ENCODE measurements at regions not wholly inside any gene's neighbourhood (a gene's known extent, or its start where the extent isn't known, plus 50 kb on each side); places are given as distances from the start of the nearest gene placed in this dataset.

DNA sequence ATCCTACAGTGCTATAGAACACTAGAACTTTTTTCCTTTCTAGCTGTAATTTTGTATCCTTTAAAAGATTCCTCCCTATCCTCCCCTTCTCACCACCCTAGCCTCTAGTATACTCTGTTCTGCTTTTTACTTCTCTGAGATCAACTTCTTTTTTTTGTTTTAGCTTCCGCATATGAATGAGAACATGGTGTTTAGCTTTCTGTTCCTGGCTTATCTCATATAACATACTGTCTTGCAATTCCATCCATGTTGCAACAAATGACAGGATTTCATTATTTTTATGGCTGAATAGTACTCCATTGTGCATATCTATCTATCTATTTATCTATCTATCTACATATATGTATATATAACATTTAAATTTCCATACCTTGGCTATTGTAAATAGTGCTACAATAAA lies 126.0 kb upstream of the MAN2A1 start:
- Mint-ChIP-seq H3K27me3 (ENCODE audit: low read depth) (no peaks in the 10 kb centered on the region), H3K4me3 (ENCODE audit: unreplicated experiment) (no peak overlapping the region), H3K9me3 (ENCODE audit: low read depth) (no peaks in the 10 kb centered on the region), H3K36me3 (ENCODE audit: low read depth) (no peaks in the 10 kb centered on the region), H3K4me1 (ENCODE audit: low read depth) (peaks cover 31% of the 10 kb centered on the region), H3K27ac (ENCODE audit: unreplicated experiment) (no peak overlapping the region)
- TF ChIP-seq, protein P1, sequence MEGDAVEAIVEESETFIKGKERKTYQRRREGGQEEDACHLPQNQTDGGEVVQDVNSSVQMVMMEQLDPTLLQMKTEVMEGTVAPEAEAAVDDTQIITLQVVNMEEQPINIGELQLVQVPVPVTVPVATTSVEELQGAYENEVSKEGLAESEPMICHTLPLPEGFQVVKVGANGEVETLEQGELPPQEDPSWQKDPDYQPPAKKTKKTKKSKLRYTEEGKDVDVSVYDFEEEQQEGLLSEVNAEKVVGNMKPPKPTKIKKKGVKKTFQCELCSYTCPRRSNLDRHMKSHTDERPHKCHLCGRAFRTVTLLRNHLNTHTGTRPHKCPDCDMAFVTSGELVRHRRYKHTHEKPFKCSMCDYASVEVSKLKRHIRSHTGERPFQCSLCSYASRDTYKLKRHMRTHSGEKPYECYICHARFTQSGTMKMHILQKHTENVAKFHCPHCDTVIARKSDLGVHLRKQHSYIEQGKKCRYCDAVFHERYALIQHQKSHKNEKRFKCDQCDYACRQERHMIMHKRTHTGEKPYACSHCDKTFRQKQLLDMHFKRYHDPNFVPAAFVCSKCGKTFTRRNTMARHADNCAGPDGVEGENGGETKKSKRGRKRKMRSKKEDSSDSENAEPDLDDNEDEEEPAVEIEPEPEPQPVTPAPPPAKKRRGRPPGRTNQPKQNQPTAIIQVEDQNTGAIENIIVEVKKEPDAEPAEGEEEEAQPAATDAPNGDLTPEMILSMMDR (IDR thresholded peaks at IDR 0.05) = no peak
- DNase-seq (ENCODE audit: low spot score) = no peak

DNA sequence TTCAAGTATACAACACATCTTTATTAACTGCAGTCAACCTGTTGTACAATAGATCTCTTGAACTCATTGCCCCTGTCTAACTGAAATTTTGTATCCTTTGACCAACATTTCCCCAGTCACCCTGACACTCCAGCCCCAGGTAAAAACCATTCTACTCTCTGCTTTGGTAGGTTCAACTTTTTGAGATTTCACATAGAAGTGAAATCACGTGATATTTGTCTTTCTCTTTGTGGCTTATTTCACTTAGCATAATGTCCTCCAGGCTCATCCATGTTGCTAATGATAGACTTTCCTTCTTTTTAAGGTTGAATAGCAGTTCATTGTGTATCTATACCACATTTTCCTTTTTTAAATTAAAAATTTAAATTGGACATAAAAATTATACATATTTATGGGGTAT lies 126.5 kb upstream of the MAN2A1 start:
- Mint-ChIP-seq H3K27me3 (ENCODE audit: low read depth) (no peaks in the 10 kb centered on the region), H3K4me3 (ENCODE audit: unreplicated experiment) (no peak overlapping the region), H3K27ac (ENCODE audit: unreplicated experiment) (no peak overlapping the region), H3K4me1 (ENCODE audit: low read depth) (peaks cover 37% of the 10 kb centered on the region), H3K36me3 (ENCODE audit: low read depth) (no peaks in the 10 kb centered on the region), H3K9me3 (ENCODE audit: low read depth) (no peaks in the 10 kb centered on the region)
- TF ChIP-seq, protein P1 (IDR thresholded peaks at IDR 0.05) = no peak
- DNase-seq (ENCODE audit: low spot score) = no peak

DNA sequence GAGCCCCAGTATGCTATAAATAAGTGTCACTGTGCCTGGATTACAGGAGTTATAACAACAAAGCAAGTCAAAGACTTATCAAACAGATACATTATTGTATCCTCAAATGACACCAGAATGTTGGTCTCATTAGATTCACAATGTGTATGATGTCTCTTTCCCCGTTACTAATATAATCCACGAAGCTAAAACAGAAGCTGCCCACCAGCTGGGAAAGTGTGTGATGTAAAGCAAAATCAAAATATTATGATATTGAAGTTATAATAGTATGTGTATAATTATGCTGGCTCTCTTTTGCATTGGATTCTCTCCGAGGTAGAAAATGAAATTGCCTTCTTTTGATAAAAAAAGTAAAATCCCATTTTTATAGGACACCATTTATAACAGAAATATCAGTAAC lies 127.3 kb upstream of the MAN2A1 start:
- Mint-ChIP-seq H3K9me3 (ENCODE audit: low read depth) (no peaks in the 10 kb centered on the region), H3K4me1 (ENCODE audit: low read depth) (peaks cover 41% of the 10 kb centered on the region), H3K4me3 (ENCODE audit: unreplicated experiment) (no peak overlapping the region), H3K36me3 (ENCODE audit: low read depth) (no peaks in the 10 kb centered on the region), H3K27ac (ENCODE audit: unreplicated experiment) (no peak overlapping the region), H3K27me3 (ENCODE audit: low read depth) (no peaks in the 10 kb centered on the region)
- DNase-seq (ENCODE audit: low spot score) = no peak
- TF ChIP-seq, protein P1 (IDR thresholded peaks at IDR 0.05) = no peak

DNA sequence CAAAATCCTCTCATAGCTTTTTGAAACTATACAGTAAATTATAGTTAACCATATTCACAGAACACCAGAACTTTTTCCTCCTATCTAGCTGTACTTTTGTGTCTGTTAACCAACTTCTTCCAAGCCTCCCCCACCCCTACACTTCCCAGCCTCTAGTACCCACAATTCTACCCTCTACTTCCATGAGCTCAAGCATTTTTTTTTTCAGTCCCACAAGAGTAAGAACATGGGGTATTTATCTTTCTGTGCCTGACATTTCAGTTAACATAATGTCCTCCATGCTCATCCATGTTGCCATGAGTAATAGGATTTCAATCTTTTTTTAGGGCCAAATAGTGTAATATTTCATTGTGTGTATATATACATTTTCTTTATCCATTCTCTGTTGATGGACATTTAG lies 128.3 kb upstream of the MAN2A1 start:
- Mint-ChIP-seq H3K36me3 (ENCODE audit: low read depth) (no peaks in the 10 kb centered on the region), H3K4me3 (ENCODE audit: unreplicated experiment) (no peak overlapping the region), H3K4me1 (ENCODE audit: low read depth) (peaks cover 40% of the 10 kb centered on the region), H3K9me3 (ENCODE audit: low read depth) (no peaks in the 10 kb centered on the region), H3K27me3 (ENCODE audit: low read depth) (no peaks in the 10 kb centered on the region), H3K27ac (ENCODE audit: unreplicated experiment) (peak overlapping the region; percentile 9)
- TF ChIP-seq, protein P1 (IDR thresholded peaks at IDR 0.05) = no peak
- no peak for DNase-seq (ENCODE audit: low spot score)

DNA sequence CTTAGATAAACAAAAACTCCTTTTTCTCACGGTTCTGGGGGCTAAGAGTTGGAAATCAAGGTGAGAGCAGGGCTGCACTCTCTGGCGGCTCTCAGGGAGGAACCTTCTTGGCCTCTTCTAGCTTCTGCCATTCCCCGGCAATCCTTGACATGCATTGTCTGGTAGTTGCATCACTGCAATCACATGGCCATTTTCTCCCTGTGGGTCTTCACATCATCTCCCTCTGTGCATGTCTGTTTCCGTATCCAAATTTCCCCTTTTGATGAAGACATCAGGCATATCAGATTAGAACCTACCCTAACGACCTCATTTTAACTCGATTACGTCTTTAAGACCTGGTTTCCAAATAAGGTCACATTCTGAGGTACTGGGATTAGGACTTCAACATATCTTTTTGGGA lies 129.2 kb upstream of the MAN2A1 start:
- TF ChIP-seq, protein P1 (IDR thresholded peaks at IDR 0.05) = no peak
- peaks cover 40% of the 10 kb centered on the region for H3K4me1 Mint-ChIP-seq (ENCODE audit: low read depth)
- DNase-seq (ENCODE audit: low spot score) = no peak
- no peaks in the 10 kb centered on the region for H3K36me3 Mint-ChIP-seq (ENCODE audit: low read depth)
- H3K27ac Mint-ChIP-seq (ENCODE audit: unreplicated experiment) = no peak overlapping the region
- no peaks in the 10 kb centered on the region for H3K27me3 Mint-ChIP-seq (ENCODE audit: low read depth)
- no peaks in the 10 kb centered on the region for H3K9me3 Mint-ChIP-seq (ENCODE audit: low read depth)
- H3K4me3 Mint-ChIP-seq (ENCODE audit: unreplicated experiment) = no peak overlapping the region

Measured in chondrocyte (in vitro differentiated cells).